Calu3 (cell line): ENCODE measurements at regions not wholly inside any gene's neighbourhood (a gene's known extent, or its start where the extent isn't known, plus 50 kb on each side); places are given as distances from the start of the nearest gene placed in this dataset.

ENCODE experiments used
- BruUV-seq: library from RNA; stranded (reverse); fragments of 400-500 nt; replicated peaks from 2 replicates; lab custom pipeline; 2021; lab: Mats Ljungman, UMichigan
- CTCF ChIA-PET: fragments of 300-600 bp; sonication (Branson Sonifier 250); formaldehyde crosslinking; loops from one replicate; lab custom pipeline; 2022; ENCODE audit warnings: antibody characterized with exemption; lab: Charles Lee
- DNase-seq: peaks from one replicate; pipeline ENCODE4 v3.0.0; 2022
- H3K27ac Mint-ChIP-seq: one replicate; pipeline ENCODE4 v1.8.0; 2022; ENCODE audit warnings: mixed read lengths; ENCODE audit not compliant: unreplicated experiment
- H3K27me3 Mint-ChIP-seq: one replicate; pipeline ENCODE4 v1.8.0; 2022; ENCODE audit warnings: mixed read lengths; ENCODE audit not compliant: unreplicated experiment
- H3K36me3 Mint-ChIP-seq: one replicate; pipeline ENCODE4 v1.8.0; 2022; ENCODE audit warnings: mild to moderate bottlenecking, moderate library complexity, mixed read lengths; ENCODE audit not compliant: insufficient read depth, unreplicated experiment
- H3K4me1 Mint-ChIP-seq: one replicate; pipeline ENCODE4 v1.8.0; 2022; ENCODE audit warnings: mild to moderate bottlenecking, low read depth, mixed read lengths; ENCODE audit not compliant: unreplicated experiment
- H3K4me3 Mint-ChIP-seq: one replicate; pipeline ENCODE4 v1.8.0; 2022; ENCODE audit warnings: mild to moderate bottlenecking, low read depth, moderate library complexity, mixed read lengths; ENCODE audit not compliant: unreplicated experiment
- H3K9me3 Mint-ChIP-seq: one replicate; pipeline ENCODE4 v1.8.0; 2022; ENCODE audit warnings: low read depth, mixed read lengths; ENCODE audit not compliant: unreplicated experiment
- intact Hi-C: fragments of 100-400 bp; cut with micrococcal nuclease; formaldehyde crosslinking; loops from one replicate; pipeline ENCODE4 v1.10.0; 2022; ENCODE audit not compliant: unreplicated experiment
- TF ChIP-seq, protein P1 (sequence below): fragments of 200-600 bp; IDR thresholded peaks from one replicate; pipeline ENCODE4 v1.8.0; 2022; ENCODE audit warnings: antibody characterized with exemption; ENCODE audit not compliant: unreplicated experiment

GRCh38 chr13:63896321-63896720, 2480.7 kb upstream of the PCDH20 start:
- no peaks in the 10 kb centered on the region for H3K4me1 Mint-ChIP-seq
- TF ChIP-seq, protein P1, sequence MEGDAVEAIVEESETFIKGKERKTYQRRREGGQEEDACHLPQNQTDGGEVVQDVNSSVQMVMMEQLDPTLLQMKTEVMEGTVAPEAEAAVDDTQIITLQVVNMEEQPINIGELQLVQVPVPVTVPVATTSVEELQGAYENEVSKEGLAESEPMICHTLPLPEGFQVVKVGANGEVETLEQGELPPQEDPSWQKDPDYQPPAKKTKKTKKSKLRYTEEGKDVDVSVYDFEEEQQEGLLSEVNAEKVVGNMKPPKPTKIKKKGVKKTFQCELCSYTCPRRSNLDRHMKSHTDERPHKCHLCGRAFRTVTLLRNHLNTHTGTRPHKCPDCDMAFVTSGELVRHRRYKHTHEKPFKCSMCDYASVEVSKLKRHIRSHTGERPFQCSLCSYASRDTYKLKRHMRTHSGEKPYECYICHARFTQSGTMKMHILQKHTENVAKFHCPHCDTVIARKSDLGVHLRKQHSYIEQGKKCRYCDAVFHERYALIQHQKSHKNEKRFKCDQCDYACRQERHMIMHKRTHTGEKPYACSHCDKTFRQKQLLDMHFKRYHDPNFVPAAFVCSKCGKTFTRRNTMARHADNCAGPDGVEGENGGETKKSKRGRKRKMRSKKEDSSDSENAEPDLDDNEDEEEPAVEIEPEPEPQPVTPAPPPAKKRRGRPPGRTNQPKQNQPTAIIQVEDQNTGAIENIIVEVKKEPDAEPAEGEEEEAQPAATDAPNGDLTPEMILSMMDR, result no peak
- CTCF ChIA-PET, result no interaction called here
- H3K27me3 Mint-ChIP-seq, result no peaks in the 10 kb centered on the region
- intact Hi-C loops, result no loop called here
- no peaks in the 10 kb centered on the region for H3K9me3 Mint-ChIP-seq
- H3K36me3 Mint-ChIP-seq, result no peaks in the 10 kb centered on the region
- no peak overlapping the region for H3K4me3 Mint-ChIP-seq
- no TSS peak for BruUV-seq
- no peak for DNase-seq
- H3K27ac Mint-ChIP-seq, result no peak overlapping the region

DNA sequence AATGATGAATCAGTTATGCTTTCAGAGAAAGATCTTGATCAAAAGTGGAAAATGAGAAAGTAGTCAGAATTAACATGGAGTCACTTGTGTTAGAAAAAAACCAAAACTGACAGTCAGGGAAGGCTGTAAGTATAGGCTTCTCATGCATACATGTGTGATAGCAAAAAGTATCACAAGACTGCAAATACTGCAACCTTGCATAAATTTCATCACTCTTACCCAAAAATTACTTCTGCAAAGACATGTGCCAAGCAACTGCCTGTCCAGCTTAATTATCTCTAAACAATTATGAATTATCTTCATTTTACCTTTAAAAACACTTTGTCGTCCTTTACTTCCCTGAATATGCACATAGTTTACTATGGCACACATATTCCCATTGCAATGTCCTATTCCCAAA, 2466.4 kb upstream of the PCDH20 start:
- Mint-ChIP-seq H3K4me3 (no peak overlapping the region), H3K9me3 (no peaks in the 10 kb centered on the region), H3K27ac (no peak overlapping the region), H3K36me3 (no peaks in the 10 kb centered on the region), H3K27me3 (no peaks in the 10 kb centered on the region), H3K4me1 (no peaks in the 10 kb centered on the region)
- CTCF ChIA-PET, result no interaction called here
- TF ChIP-seq, protein P1, result no peak
- no TSS peak for BruUV-seq
- intact Hi-C loops, result no loop called here
- no peak for DNase-seq

- Mint-ChIP-seq H3K27ac (no peak overlapping the region), H3K36me3 (no peaks in the 10 kb centered on the region), H3K9me3 (no peaks in the 10 kb centered on the region), H3K4me1 (no peaks in the 10 kb centered on the region), H3K4me3 (no peak overlapping the region), H3K27me3 (no peaks in the 10 kb centered on the region)
- intact Hi-C loops, result no loop called here
- CTCF ChIA-PET, result no interaction called here
- no peak for DNase-seq
- BruUV-seq, result no TSS peak
- TF ChIP-seq, protein P1, result no peak
Measured at GRCh38 chr13:63880705-63881104, 2465.1 kb upstream of the PCDH20 start.

DNA sequence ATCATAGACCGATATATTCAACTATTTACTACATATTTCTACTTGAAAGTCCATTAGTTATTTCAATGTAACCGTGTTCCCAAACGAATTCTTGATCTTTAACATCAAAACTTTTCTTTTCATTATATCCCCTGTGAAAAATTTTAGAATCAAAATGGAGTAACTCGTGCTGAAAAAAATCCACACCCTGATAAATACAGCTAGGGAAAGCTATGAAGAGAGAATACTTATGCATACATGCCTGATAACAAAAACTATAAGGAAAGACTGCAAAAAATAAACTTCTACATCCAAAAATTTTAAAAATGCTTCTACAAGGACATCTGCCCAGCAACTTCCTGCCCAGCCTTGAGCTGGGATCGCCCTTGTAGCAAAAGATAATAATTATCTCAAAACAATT, 2458.3 kb upstream of the PCDH20 start:
- TF ChIP-seq, protein P1, result no peak
- no peaks in the 10 kb centered on the region for H3K27me3 Mint-ChIP-seq
- no peaks in the 10 kb centered on the region for H3K36me3 Mint-ChIP-seq
- CTCF ChIA-PET, result no interaction called here
- H3K4me1 Mint-ChIP-seq, result no peaks in the 10 kb centered on the region
- H3K4me3 Mint-ChIP-seq, result no peak overlapping the region
- BruUV-seq, result no TSS peak
- H3K27ac Mint-ChIP-seq, result no peak overlapping the region
- DNase-seq, result no peak
- intact Hi-C loops, result no loop called here
- H3K9me3 Mint-ChIP-seq, result peaks cover 5% of the 10 kb centered on the region
